Thyroid gland (tissue), 4 donors: ENCODE measurements at regions not wholly inside any gene's neighbourhood (a gene's known extent, or its start where the extent isn't known, plus 50 kb on each side); places are given as distances from the start of the nearest gene placed in this dataset.

Experiments used
- POLR2A ChIP-seq, 2 donors: fragments of 450-650 bp; IDR thresholded peaks; one replicate each; pipeline ENCODE4 v1.6.1; 2017; ENCODE audit warnings: antibody characterized with exemption in 2 of 2, mild to moderate bottlenecking in 2 of 2, moderate library complexity in 1 of 2
- TF ChIP-seq, protein P1 (sequence below), 6 experiments: fragments of 200-600 bp in 3 of 6; fragments of 450-650 bp in 3 of 6; sonication (generic) in 3 of 6; IDR thresholded peaks; one replicate each; pipeline ENCODE4 v1.5.1; 2016 to 2019; ENCODE audit warnings: antibody characterized with exemption in 6 of 6, mild to moderate bottlenecking in 2 of 6, inconsistent platforms in 1 of 6, moderate library complexity in 1 of 6

DNA sequence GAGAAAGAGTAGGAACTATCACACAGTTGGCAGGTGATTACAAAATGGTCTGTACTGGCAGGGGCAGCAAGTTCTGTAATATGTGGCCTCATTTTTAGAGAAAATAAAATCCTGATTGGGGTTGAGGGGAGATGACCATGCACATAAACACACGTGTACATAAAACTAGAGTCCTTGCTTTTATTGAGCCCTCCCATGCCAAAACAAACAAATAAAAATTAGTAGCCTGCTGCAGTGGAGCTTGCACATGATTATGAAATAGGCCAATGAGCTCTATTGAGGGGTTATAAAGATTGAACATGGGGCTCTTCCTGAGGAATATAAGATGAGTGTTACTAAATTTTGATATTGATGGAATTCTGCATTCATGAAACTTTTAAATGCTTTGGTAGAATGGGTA is 248.4 kb downstream of the ELAVL2 start:
- TF ChIP-seq, protein P1, sequence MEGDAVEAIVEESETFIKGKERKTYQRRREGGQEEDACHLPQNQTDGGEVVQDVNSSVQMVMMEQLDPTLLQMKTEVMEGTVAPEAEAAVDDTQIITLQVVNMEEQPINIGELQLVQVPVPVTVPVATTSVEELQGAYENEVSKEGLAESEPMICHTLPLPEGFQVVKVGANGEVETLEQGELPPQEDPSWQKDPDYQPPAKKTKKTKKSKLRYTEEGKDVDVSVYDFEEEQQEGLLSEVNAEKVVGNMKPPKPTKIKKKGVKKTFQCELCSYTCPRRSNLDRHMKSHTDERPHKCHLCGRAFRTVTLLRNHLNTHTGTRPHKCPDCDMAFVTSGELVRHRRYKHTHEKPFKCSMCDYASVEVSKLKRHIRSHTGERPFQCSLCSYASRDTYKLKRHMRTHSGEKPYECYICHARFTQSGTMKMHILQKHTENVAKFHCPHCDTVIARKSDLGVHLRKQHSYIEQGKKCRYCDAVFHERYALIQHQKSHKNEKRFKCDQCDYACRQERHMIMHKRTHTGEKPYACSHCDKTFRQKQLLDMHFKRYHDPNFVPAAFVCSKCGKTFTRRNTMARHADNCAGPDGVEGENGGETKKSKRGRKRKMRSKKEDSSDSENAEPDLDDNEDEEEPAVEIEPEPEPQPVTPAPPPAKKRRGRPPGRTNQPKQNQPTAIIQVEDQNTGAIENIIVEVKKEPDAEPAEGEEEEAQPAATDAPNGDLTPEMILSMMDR (IDR thresholded peaks at IDR 0.05): no peak
- TF ChIP-seq POLR2A (IDR thresholded peaks at IDR 0.05): no peak
